K562 (cell line): ENCODE measurements at regions not wholly inside any gene's neighbourhood (a gene's known extent, or its start where the extent isn't known, plus 50 kb on each side); places are given as distances from the start of the nearest gene placed in this dataset.

Experiments used
- ATAC-seq: fragments of 200-7000 bp; cut with Tn5 transposase; 3 replicates; pipeline ENCODE4 v1.9.1; 2020; ENCODE audit warnings: moderate library complexity
- BruUV-seq: library from RNA; stranded (reverse); fragments of 400-500 nt; replicated peaks from 2 replicates; lab custom pipeline; 2021; lab: Mats Ljungman, UMichigan
- CTCF ChIA-PET: fragments of 300-600 bp; formaldehyde crosslinking; extraction: SDS; loops from one replicate; lab custom pipeline; 2021; ENCODE audit warnings: low intra/inter-chr PET ratio; lab: Yijun Ruan, JAX
- POLR2A ChIA-PET: fragments of 300-600, 350-650 bp; sonication (Branson Sonifier 250); formaldehyde crosslinking; extraction: SDS; loops from one replicate; lab custom pipeline; 2021; ENCODE audit warnings: antibody characterized with exemption, inconsistent platforms; lab: Yijun Ruan, JAX
- DNase-seq, 4 experiments: peaks; one replicate each; pipeline versions ENCODE4 v3.0.0 to v3.0.0-alpha.2; 2011 to 2018; ENCODE audit warnings: low spot score in 3 of 4, mixed read lengths in 3 of 4; ENCODE audit errors: extremely low read depth in 1 of 4
- FAIRE-seq: peaks from 2 replicates; lab custom pipeline; 2011; peaks lifted over from hg19 to GRCh38; lab: Jason Lieb, UNC
- H2AFZ ChIP-seq: 2 replicates; pipeline ENCODE4 v1.6.0; 2011; ENCODE audit warnings: low read depth, low read length, control low read depth, inconsistent platforms
- H3K27ac ChIP-seq: fragments of 200-600 bp; 3 replicates; pipeline ENCODE4 v1.8.0; 2011; ENCODE audit warnings: low read depth, mild to moderate bottlenecking, control low read depth, inconsistent platforms, low read length, moderate library complexity, mixed read lengths; ENCODE audit errors: extremely low read depth
- H3K27me3 ChIP-seq, 2 experiments: fragments of 300-600 bp in 1 of 2; 2 replicates in 1 of 2; 3 replicates in 1 of 2; pipeline versions ENCODE4 v1.6.0 to v1.8.0; 2011; ENCODE audit warnings: inconsistent platforms in 2 of 2, low read length in 2 of 2, mild to moderate bottlenecking in 1 of 2, mixed read lengths in 1 of 2, moderate library complexity in 1 of 2; ENCODE audit not compliant: control insufficient read depth in 2 of 2, insufficient read depth in 2 of 2
- H3K36me3 ChIP-seq: fragments of 300-600 bp; 3 replicates; pipeline ENCODE4 v1.8.0; 2011; ENCODE audit warnings: mild to moderate bottlenecking, low read length, inconsistent platforms; ENCODE audit not compliant: control insufficient read depth, insufficient read depth
- H3K4me1 ChIP-seq, 2 experiments: fragments of 200-600 bp in 1 of 2; replicated peaks in 1 of 2; 2 replicates in 1 of 2; 3 replicates in 1 of 2; pipeline versions ENCODE4 v1.5.1 to v1.8.0; 2011; ENCODE audit warnings: inconsistent platforms in 2 of 2, low read length in 2 of 2, mild to moderate bottlenecking in 1 of 2, mixed read lengths in 1 of 2, moderate library complexity in 1 of 2; ENCODE audit not compliant: control insufficient read depth in 2 of 2, insufficient read depth in 2 of 2
- H3K4me2 ChIP-seq: 2 replicates; pipeline ENCODE4 v1.6.1; 2011; ENCODE audit warnings: low read length, control low read depth, inconsistent platforms, mixed read lengths; ENCODE audit not compliant: insufficient read depth
- H3K4me3 ChIP-seq: fragments of 200-600 bp; sonication (generic), shearing (Covaris generic); 2 replicates; pipeline ENCODE4 v1.5.1; 2016; ENCODE audit warnings: control low read depth, inconsistent platforms
- H3K79me2 ChIP-seq: fragments of 200-600 bp; 3 replicates; pipeline ENCODE4 v1.8.0; 2011; ENCODE audit warnings: low read length, inconsistent platforms; ENCODE audit not compliant: control insufficient read depth, insufficient read depth
- H3K9ac ChIP-seq, 2 experiments: 2 replicates each; pipeline versions ENCODE4 v1.6.0 to v1.6.1; 2011; ENCODE audit warnings: low read depth in 2 of 2, low read length in 2 of 2, control low read depth in 1 of 2, inconsistent platforms in 1 of 2, mild to moderate bottlenecking in 1 of 2, mixed read lengths in 1 of 2; ENCODE audit not compliant: insufficient read depth in 1 of 2
- H3K9me1 ChIP-seq: one replicate; pipeline ENCODE4 v1.6.0; 2011; ENCODE audit warnings: inconsistent platforms, mild to moderate bottlenecking, low read length, moderate library complexity; ENCODE audit not compliant: control insufficient read depth, insufficient read depth
- H3K9me3 ChIP-seq: replicated peaks from 2 replicates; pipeline ENCODE4 v1.5.1; 2011; ENCODE audit warnings: low read depth, low read length, inconsistent platforms; ENCODE audit not compliant: control insufficient read depth, insufficient read depth
- H4K20me1 ChIP-seq: replicated peaks from 2 replicates; pipeline ENCODE4 v1.6.1; 2011; ENCODE audit warnings: low read length, inconsistent platforms, mixed read lengths; ENCODE audit not compliant: control insufficient read depth, insufficient read depth
- HNRNPK ChIP-seq: fragments of 200-400 bp; formaldehyde crosslinking; IDR thresholded peaks from one replicate; pipeline ENCODE4 v1.6.1; 2018; ENCODE audit warnings: mild to moderate bottlenecking, low read depth, low read length; ENCODE audit not compliant: poor library complexity, severe bottlenecking
- HOXB6 ChIP-seq: fragments of 250-450 bp; sonication (Bioruptor Pico); IDR thresholded peaks from 2 replicates; pipeline ENCODE4 v1.5.1; 2022; ENCODE audit warnings: mild to moderate bottlenecking, borderline replicate concordance
- JUNB ChIP-seq: fragments of 450-650 bp; formaldehyde crosslinking; conservative IDR thresholded peaks from 2 replicates; pipeline ENCODE4 v1.4.0; 2020; ENCODE audit warnings: mild to moderate bottlenecking
- KAT8 ChIP-seq: fragments of 450-650 bp; IDR thresholded peaks from 2 replicates; pipeline ENCODE4 v1.6.1; 2016; ENCODE audit warnings: low read depth, mild to moderate bottlenecking
- KLF1 ChIP-seq: fragments of 450-650 bp; IDR thresholded peaks from 2 replicates; pipeline ENCODE4 v1.6.1; 2016; ENCODE audit warnings: missing genetic modification characterization, missing compliant biosample characterization
- MTF1 ChIP-seq: fragments of 250-450 bp; sonication (Bioruptor Pico); IDR thresholded peaks from 2 replicates; pipeline ENCODE4 v1.9.0; 2021; ENCODE audit warnings: moderate library complexity, mild to moderate bottlenecking, inconsistent platforms, borderline replicate concordance
- RNF2 ChIP-seq: sonication (generic); IDR thresholded peaks from 2 replicates; pipeline ENCODE4 v1.6.1; 2016
- SIN3B ChIP-seq: fragments of 450-650 bp; IDR thresholded peaks from 2 replicates; pipeline ENCODE4 v1.6.1; 2017; ENCODE audit warnings: low read depth, mild to moderate bottlenecking, moderate library complexity
- TBP ChIP-seq: optimal IDR thresholded peaks from 2 replicates; pipeline ENCODE3; 2011; ENCODE audit warnings: low read depth, low read length, improper control_type of control experiment
- ZC3H11A ChIP-seq: IDR thresholded peaks from 2 replicates; pipeline ENCODE4 v1.6.1; 2012; ENCODE audit warnings: low read depth, low read length, improper control_type of control experiment
- ZNF589 ChIP-seq: fragments of 200-800 bp; sonication (Bioruptor generic); IDR thresholded peaks from 2 replicates; pipeline ENCODE4 v1.6.1; 2016; ENCODE audit warnings: low read depth, missing genetic modification characterization, missing compliant biosample characterization
- WGBS: fragments of 100-300 bp; shearing (Covaris generic); methylation state at CpG from one replicate; pipeline ENCODE4 v1.1.6; 2016; ENCODE audit warnings: low coverage, mixed read lengths; ENCODE audit not compliant: insufficient coverage; ENCODE audit errors: missing lambda C conversion rate; 5-methylcytosine and 5-hydroxymethylcytosine counted together
- in situ Hi-C: fragments of 300-500 bp; cut with MboI; formaldehyde crosslinking; loops from 4 replicates; pipeline ENCODE4 v1.15.0; 2018; ENCODE audit warnings: inconsistent platforms, mixed read lengths
- intact Hi-C: fragments of 100-400 bp; cut with micrococcal nuclease; formaldehyde crosslinking; loops from 2 replicates; pipeline ENCODE4 v1.14.2; 2022
- TF ChIP-seq, protein P1 (sequence below): sonication (generic); formaldehyde crosslinking; IDR thresholded peaks from 2 replicates; pipeline ENCODE4 v1.8.1; 2023; ENCODE audit warnings: mild to moderate bottlenecking, missing genetic modification reagents
- TF ChIP-seq, protein P2 (sequence below): fragments of 200-400 bp; formaldehyde crosslinking; IDR thresholded peaks from 2 replicates; pipeline ENCODE4 v1.6.1; 2017; ENCODE audit warnings: mild to moderate bottlenecking, low read depth, low read length, moderate library complexity
- TF ChIP-seq, protein P3 (sequence below): fragments of 450-650 bp; IDR thresholded peaks from 2 replicates; pipeline ENCODE4 v1.6.1; 2017; ENCODE audit warnings: mild to moderate bottlenecking, moderate library complexity

DNA sequence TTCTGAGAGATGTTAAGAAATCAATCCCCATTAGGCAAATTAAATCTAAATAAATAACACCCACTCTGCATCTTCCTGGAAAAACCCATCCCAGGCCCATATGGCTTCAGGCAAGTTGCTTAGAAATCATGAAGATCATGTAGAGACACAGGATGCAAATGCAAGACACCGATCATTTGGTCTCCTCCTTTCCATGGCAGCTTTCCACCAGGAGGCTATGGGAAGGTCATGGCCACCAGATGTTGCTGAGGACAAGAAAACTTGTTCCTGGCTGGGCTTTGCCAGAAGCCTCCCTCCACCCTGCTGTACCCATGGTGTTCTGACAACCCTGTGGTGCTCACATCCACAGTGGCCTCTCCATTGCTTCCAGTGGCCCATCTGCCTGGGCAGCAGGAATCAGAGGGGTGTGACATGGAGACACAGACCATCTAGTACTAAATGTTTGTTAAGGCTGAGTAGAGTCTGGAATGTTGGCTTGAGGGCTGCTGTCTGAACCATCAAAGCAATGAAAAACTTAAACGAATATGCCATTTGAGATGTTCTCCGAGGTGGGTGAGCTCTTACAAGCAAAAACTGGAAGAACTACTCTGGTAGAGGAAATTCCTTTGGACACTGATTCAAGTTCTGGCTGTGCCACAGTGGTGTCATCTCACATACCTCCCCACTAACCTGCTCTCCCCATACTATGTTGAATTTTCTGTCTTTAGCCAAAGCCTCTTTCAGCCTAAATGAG, 293.2 kb downstream of the TNS1 start (continued):
- TF ChIP-seq ZNF589 (CRISPR knock-in tag): no peak

DNA sequence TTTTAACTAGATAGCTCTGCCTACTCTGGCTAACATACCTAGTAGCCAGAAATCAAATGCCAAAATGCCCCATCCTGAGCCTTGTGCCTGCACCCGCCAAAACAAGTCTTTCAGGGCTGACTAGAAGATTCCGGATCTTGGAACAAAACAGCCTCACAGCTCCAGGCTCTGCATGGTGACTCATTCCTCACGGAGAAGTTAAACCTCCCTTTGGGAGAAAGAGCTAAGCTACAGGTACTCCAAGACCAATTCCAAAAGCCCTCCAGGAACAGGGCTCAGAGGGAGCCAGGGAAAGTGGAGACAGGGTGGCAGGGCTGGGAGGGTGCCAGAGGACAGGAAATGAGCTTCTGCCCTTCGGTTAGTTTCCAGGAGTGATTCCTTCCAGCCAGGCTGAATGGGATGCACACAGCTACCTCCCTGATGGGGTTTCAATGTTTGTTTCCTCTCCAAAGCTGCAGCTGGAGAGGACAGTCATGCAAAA, 295.6 kb downstream of the TNS1 start:
- 2% methylated on average over 4 of the region's 4 CpGs for WGBS
- Histone ChIP-seq H4K20me1 (no peaks in the 10 kb centered on the region), H3K9me3 (no peaks in the 10 kb centered on the region), H3K27me3 (peaks cover 0 to 5% of the 10 kb centered on the region in 2 experiments; a peak in 2 of 5 replicates), H3K4me1 (no peaks in the 10 kb centered on the region), H3K79me2 (no peaks in the 10 kb centered on the region), H3K27ac (no peak overlapping the region), H3K9me1 (no peaks in the 10 kb centered on the region), H2AFZ (no peak overlapping the region), H3K4me3 (no peak overlapping the region), H3K36me3 (no peaks in the 10 kb centered on the region), H3K9ac (no peak overlapping the region), H3K4me2 (no peak overlapping the region)
- in situ Hi-C loops: loop anchor here (25.0 kb wide), 1 partner anchor 1020 kb away; the partner anchor contains the start of gene IGFBP5
- TF ChIP-seq RNF2 (no peak), HOXB6 (CRISPR knock-in tag) (no peak), JUNB (CRISPR knock-in tag) (no peak), SIN3B (no peak), HNRNPK (no peak), KAT8 (no peak), TBP (no peak), KLF1 (no peak), ZC3H11A (no peak), MTF1 (CRISPR knock-in tag) (no peak)
- TF ChIP-seq, protein P1, sequence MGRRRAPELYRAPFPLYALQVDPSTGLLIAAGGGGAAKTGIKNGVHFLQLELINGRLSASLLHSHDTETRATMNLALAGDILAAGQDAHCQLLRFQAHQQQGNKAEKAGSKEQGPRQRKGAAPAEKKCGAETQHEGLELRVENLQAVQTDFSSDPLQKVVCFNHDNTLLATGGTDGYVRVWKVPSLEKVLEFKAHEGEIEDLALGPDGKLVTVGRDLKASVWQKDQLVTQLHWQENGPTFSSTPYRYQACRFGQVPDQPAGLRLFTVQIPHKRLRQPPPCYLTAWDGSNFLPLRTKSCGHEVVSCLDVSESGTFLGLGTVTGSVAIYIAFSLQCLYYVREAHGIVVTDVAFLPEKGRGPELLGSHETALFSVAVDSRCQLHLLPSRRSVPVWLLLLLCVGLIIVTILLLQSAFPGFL (CRISPR knock-in tag): no peak
- TF ChIP-seq, protein P2, sequence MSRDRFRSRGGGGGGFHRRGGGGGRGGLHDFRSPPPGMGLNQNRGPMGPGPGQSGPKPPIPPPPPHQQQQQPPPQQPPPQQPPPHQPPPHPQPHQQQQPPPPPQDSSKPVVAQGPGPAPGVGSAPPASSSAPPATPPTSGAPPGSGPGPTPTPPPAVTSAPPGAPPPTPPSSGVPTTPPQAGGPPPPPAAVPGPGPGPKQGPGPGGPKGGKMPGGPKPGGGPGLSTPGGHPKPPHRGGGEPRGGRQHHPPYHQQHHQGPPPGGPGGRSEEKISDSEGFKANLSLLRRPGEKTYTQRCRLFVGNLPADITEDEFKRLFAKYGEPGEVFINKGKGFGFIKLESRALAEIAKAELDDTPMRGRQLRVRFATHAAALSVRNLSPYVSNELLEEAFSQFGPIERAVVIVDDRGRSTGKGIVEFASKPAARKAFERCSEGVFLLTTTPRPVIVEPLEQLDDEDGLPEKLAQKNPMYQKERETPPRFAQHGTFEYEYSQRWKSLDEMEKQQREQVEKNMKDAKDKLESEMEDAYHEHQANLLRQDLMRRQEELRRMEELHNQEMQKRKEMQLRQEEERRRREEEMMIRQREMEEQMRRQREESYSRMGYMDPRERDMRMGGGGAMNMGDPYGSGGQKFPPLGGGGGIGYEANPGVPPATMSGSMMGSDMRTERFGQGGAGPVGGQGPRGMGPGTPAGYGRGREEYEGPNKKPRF: no peak
- TF ChIP-seq, protein P3, sequence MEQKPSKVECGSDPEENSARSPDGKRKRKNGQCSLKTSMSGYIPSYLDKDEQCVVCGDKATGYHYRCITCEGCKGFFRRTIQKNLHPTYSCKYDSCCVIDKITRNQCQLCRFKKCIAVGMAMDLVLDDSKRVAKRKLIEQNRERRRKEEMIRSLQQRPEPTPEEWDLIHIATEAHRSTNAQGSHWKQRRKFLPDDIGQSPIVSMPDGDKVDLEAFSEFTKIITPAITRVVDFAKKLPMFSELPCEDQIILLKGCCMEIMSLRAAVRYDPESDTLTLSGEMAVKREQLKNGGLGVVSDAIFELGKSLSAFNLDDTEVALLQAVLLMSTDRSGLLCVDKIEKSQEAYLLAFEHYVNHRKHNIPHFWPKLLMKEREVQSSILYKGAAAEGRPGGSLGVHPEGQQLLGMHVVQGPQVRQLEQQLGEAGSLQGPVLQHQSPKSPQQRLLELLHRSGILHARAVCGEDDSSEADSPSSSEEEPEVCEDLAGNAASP: no peak
- intact Hi-C loops: no loop called here
- ATAC-seq: no peak
- DNase-seq: no peak
- no peak for FAIRE-seq
- ChIA-PET POLR2A (no interaction called here), CTCF (no interaction called here)
- no TSS peak for BruUV-seq
